GM12878 (cell line): ENCODE measurements at regions not wholly inside any gene's neighbourhood (a gene's known extent, or its start where the extent isn't known, plus 50 kb on each side); places are given as distances from the start of the nearest gene placed in this dataset.
A peak's percentile ranks its signal among the peaks of the same experiment; 100 is the strongest.

Experiments used
- BACH1 ChIP-seq: fragments of 450-650 bp; IDR thresholded peaks from 2 replicates; pipeline ENCODE4 v1.6.1; 2017; ENCODE audit warnings: mild to moderate bottlenecking, borderline replicate concordance
- BCL11A ChIP-seq: IDR thresholded peaks from 2 replicates; pipeline ENCODE4 v1.6.1; 2011; ENCODE audit warnings: low read depth, low read length
- CHD2 ChIP-seq: IDR thresholded peaks from 2 replicates; pipeline ENCODE4 v1.6.1; 2011; ENCODE audit warnings: low read depth, low read length, improper control_type of control experiment, borderline replicate concordance
- CREB1 ChIP-seq: IDR thresholded peaks from 2 replicates; pipeline ENCODE4 v1.6.1; 2012; ENCODE audit warnings: low read depth, mild to moderate bottlenecking, inconsistent platforms
- ETV6 ChIP-seq, 2 experiments: fragments of 450-650 bp in 1 of 2; IDR thresholded peaks in 1 of 2; conservative IDR thresholded peaks in 1 of 2; 2 replicates each; pipeline ENCODE4 v1.6.1; 2014; ENCODE audit warnings: antibody characterized with exemption in 1 of 2, borderline replicate concordance in 1 of 2, low read depth in 1 of 2, mild to moderate bottlenecking in 1 of 2, moderate library complexity in 1 of 2
- MAX ChIP-seq: IDR thresholded peaks from 2 replicates; pipeline ENCODE4 v1.6.1; 2012; ENCODE audit warnings: low read depth, low read length, improper control_type of control experiment
- WRNIP1 ChIP-seq: IDR thresholded peaks from 2 replicates; pipeline ENCODE4 v1.6.1; 2011; ENCODE audit warnings: low read depth, low read length, improper control_type of control experiment, borderline replicate concordance
- ZNF207 ChIP-seq: fragments of 450-650 bp; IDR thresholded peaks from 2 replicates; pipeline ENCODE4 v1.6.1; 2014; ENCODE audit warnings: antibody characterized with exemption, mild to moderate bottlenecking, borderline replicate concordance
- TF ChIP-seq, protein P1 (sequence below), 3 experiments: IDR thresholded peaks in 2 of 3; conservative IDR thresholded peaks in 1 of 3; 2 replicates each; pipeline ENCODE4 v1.5.1; 2011; ENCODE audit warnings: low read depth in 3 of 3, low read length in 3 of 3, mild to moderate bottlenecking in 3 of 3, control low read depth in 2 of 3, moderate library complexity in 2 of 3, inconsistent platforms in 1 of 3, mixed read lengths in 1 of 3; ENCODE audit not compliant: control insufficient read depth in 2 of 3, insufficient read depth in 1 of 3; ENCODE audit errors: extremely low read depth in 1 of 3

GRCh38 chr6:22372922-22373321 lies 76.1 kb upstream of the PRL start:
- peak; percentile 34; the same call in 1 of the 2 replicates for TF ChIP-seq CHD2
- TF ChIP-seq BACH1, result no peak
- TF ChIP-seq ZNF207, result no peak
- no peak for TF ChIP-seq ETV6 (conservative IDR thresholded peaks at IDR 0.05 in 1 of 2, IDR thresholded peaks at IDR 0.05 in 1 of 2; ENCODE audit: borderline replicate concordance in 1 of 2, low read depth in 1 of 2)
- TF ChIP-seq, protein P1, sequence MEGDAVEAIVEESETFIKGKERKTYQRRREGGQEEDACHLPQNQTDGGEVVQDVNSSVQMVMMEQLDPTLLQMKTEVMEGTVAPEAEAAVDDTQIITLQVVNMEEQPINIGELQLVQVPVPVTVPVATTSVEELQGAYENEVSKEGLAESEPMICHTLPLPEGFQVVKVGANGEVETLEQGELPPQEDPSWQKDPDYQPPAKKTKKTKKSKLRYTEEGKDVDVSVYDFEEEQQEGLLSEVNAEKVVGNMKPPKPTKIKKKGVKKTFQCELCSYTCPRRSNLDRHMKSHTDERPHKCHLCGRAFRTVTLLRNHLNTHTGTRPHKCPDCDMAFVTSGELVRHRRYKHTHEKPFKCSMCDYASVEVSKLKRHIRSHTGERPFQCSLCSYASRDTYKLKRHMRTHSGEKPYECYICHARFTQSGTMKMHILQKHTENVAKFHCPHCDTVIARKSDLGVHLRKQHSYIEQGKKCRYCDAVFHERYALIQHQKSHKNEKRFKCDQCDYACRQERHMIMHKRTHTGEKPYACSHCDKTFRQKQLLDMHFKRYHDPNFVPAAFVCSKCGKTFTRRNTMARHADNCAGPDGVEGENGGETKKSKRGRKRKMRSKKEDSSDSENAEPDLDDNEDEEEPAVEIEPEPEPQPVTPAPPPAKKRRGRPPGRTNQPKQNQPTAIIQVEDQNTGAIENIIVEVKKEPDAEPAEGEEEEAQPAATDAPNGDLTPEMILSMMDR (IDR thresholded peaks at IDR 0.05 in 2 of 3, conservative IDR thresholded peaks at IDR 0.05 in 1 of 3; ENCODE audit: control insufficient read depth in 2 of 3, extremely low read depth in 1 of 3, insufficient read depth in 1 of 3, low read depth in 3 of 3, low read length in 3 of 3), result no peak
- no peak for TF ChIP-seq WRNIP1
- TF ChIP-seq MAX, result no peak
- TF ChIP-seq CREB1, result 0 out of 2 replicates have a peak, but pooled peaks have one; percentile 17
- peak; percentile 83 for TF ChIP-seq BCL11A
